Transverse colon (tissue), 4 donors: ENCODE measurements at regions not wholly inside any gene's neighbourhood (a gene's known extent, or its start where the extent isn't known, plus 50 kb on each side); places are given as distances from the start of the nearest gene placed in this dataset.

Source experiments
- DNase-seq: peaks from one replicate; pipeline ENCODE4 v3.0.0-alpha.2; 2019
- H3K27ac ChIP-seq, 4 donors: fragments of 200-600 bp; sonication (generic); 2 replicates each; pipeline ENCODE4 v1.5.1; 2016 to 2018; ENCODE audit warnings: inconsistent platforms in 4 of 4
- H3K27me3 ChIP-seq: fragments of 200-600 bp; sonication (generic); 2 replicates; pipeline ENCODE4 v1.5.1; 2017; ENCODE audit warnings: inconsistent platforms
- H3K36me3 ChIP-seq, 4 donors: fragments of 200-600 bp; sonication (generic); 2 replicates each; pipeline ENCODE4 v1.5.1; 2017 to 2019; ENCODE audit warnings: inconsistent platforms in 4 of 4
- H3K4me1 ChIP-seq, 4 donors: fragments of 200-600 bp; sonication (generic); 2 replicates each; pipeline ENCODE4 v1.5.1; 2017 to 2020; ENCODE audit warnings: inconsistent platforms in 4 of 4
- H3K4me3 ChIP-seq, 4 donors: fragments of 200-600 bp; sonication (generic); 1 replicate in 1 of 4; 2 replicates in 3 of 4; pipeline versions ENCODE4 v1.5.1 to v1.6.1; 2017 to 2019; ENCODE audit warnings: inconsistent platforms in 4 of 4
- H3K9me3 ChIP-seq, 2 donors: fragments of 200-600 bp; sonication (generic); 2 replicates each; pipeline ENCODE4 v1.5.1; 2017 to 2019; ENCODE audit warnings: inconsistent platforms in 2 of 2
- CTCF ChIP-seq, 5 experiments: fragments of 200-600 bp in 3 of 5; fragments of 450-650 bp in 2 of 5; sonication (generic) in 3 of 5; IDR thresholded peaks; 1 replicate in 2 of 5; 2 replicates in 3 of 5; pipeline ENCODE4 v1.5.1; 2016 to 2017; ENCODE audit warnings: antibody characterized with exemption in 5 of 5, inconsistent platforms in 3 of 5, mild to moderate bottlenecking in 2 of 5, moderate library complexity in 1 of 5
- EP300 ChIP-seq: sonication (generic); formaldehyde crosslinking; IDR thresholded peaks from one replicate; pipeline ENCODE4 v1.6.1; 2017; ENCODE audit warnings: antibody characterized with exemption, low read depth
- POLR2A ChIP-seq: fragments of 450-650 bp; IDR thresholded peaks from one replicate; pipeline ENCODE4 v1.6.1; 2016; ENCODE audit warnings: antibody characterized with exemption, mild to moderate bottlenecking, moderate library complexity
- POLR2AphosphoS5 ChIP-seq, 3 donors: sonication (generic); formaldehyde crosslinking; IDR thresholded peaks; one replicate each; pipeline ENCODE4 v1.6.1; 2016; ENCODE audit warnings: antibody characterized with exemption in 3 of 3
- WGBS, 2 donors: methylation state at CpG; one replicate each; pipeline ENCODE4 v1.1.5; 2018; ENCODE audit warnings: low coverage in 1 of 2; 5-methylcytosine and 5-hydroxymethylcytosine counted together
- in situ Hi-C, 4 donors: fragments of 200-750 bp; cut with MboI; loops; one replicate each; pipeline versions ENCODE4 v1.15.0 to v1.15.1; 2017; ENCODE audit warnings: low sequenced_read_pairs in 3 of 4, low pct_ligation_motif_present in 1 of 4, low pct_unique_long_range_greater_than_20kb in 1 of 4
- intact Hi-C: fragments of 100-400 bp; cut with DNase I; formaldehyde crosslinking; loops from one replicate; pipeline ENCODE4 v1.15.1; 2023; ENCODE audit warnings: low total_unique reads

- WGBS, 2 donors = 100% methylated on average over 1 of the region's 1 CpG
- in situ Hi-C loops = no loop called here
- intact Hi-C loops = no loop called here
These were observed 185.3 kb upstream of the FBXO33 start for GRCh38 chr14:39617537-39617936.

GRCh38 chr14:39615352-39615751 is 183.1 kb upstream of the FBXO33 start:
- Histone ChIP-seq H3K27me3 (no peaks in the 10 kb centered on the region), H3K9me3 (no peaks in the 10 kb centered on the region), H3K4me3 (no peak overlapping the region), H3K4me1 (no peaks in the 10 kb centered on the region), H3K36me3 (no peaks in the 10 kb centered on the region), H3K27ac (no peak overlapping the region)
- intact Hi-C loops (no loop called here), in situ Hi-C loops (no loop called here)
- TF ChIP-seq CTCF (IDR thresholded peaks at IDR 0.05) (no peak), EP300 (no peak), POLR2AphosphoS5 (IDR thresholded peaks at IDR 0.05) (no peak), POLR2A (no peak)
- no peak for DNase-seq
- 68 to 82% methylated on average over 2 of the region's 2 CpGs for WGBS, 2 donors

More at GRCh38 chr14:39617537-39617936, 185.3 kb upstream of the FBXO33 start:
- H3K27me3 ChIP-seq = no peaks in the 10 kb centered on the region
- H3K27ac ChIP-seq = no peak overlapping the region
- DNase-seq = no peak
- no peaks in the 10 kb centered on the region for H3K9me3 ChIP-seq
- H3K4me3 ChIP-seq = no peak overlapping the region
- no peaks in the 10 kb centered on the region for H3K4me1 ChIP-seq
- TF ChIP-seq EP300 = no peak
- TF ChIP-seq POLR2AphosphoS5 (IDR thresholded peaks at IDR 0.05) = no peak
- no peak for TF ChIP-seq POLR2A
- TF ChIP-seq CTCF (IDR thresholded peaks at IDR 0.05) = no peak
- no peaks in the 10 kb centered on the region for H3K36me3 ChIP-seq

GRCh38 chr14:39614297-39614923 is 182.2 kb upstream of the FBXO33 start:
- 57 to 66% methylated on average over 2 to 3 of the region's 3 CpGs for WGBS, 2 donors
- no peak overlapping the region for H3K4me3 ChIP-seq
- H3K27ac ChIP-seq = no peak overlapping the region
- intact Hi-C loops (no loop called here), in situ Hi-C loops (no loop called here)
- no peaks in the 10 kb centered on the region for H3K4me1 ChIP-seq
- no peak for TF ChIP-seq EP300
- TF ChIP-seq POLR2AphosphoS5 (IDR thresholded peaks at IDR 0.05) = no peak
- TF ChIP-seq CTCF (IDR thresholded peaks at IDR 0.05) = no peak
- no peak for TF ChIP-seq POLR2A
- no peak for DNase-seq
- H3K36me3 ChIP-seq = no peaks in the 10 kb centered on the region
- H3K27me3 ChIP-seq = no peaks in the 10 kb centered on the region
- peaks cover 0 to 3% of the 10 kb centered on the region in 2 donors for H3K9me3 ChIP-seq

GRCh38 chr14:39609119-39609518 is 176.9 kb upstream of the FBXO33 start:
- Histone ChIP-seq H3K9me3 (peaks cover 0 to 6% of the 10 kb centered on the region in 2 donors), H3K4me1 (no peaks in the 10 kb centered on the region), H3K36me3 (no peaks in the 10 kb centered on the region), H3K27me3 (no peaks in the 10 kb centered on the region), H3K4me3 (no peak overlapping the region), H3K27ac (no peak overlapping the region)
- TF ChIP-seq POLR2AphosphoS5 (IDR thresholded peaks at IDR 0.05) = no peak
- no peak for TF ChIP-seq CTCF (IDR thresholded peaks at IDR 0.05)
- TF ChIP-seq POLR2A = no peak
- TF ChIP-seq EP300 = no peak
- intact Hi-C loops = no loop called here
- DNase-seq = no peak
- in situ Hi-C loops = no loop called here
